ENCODE measurements at regions not wholly inside any gene's neighbourhood (a gene's known extent, or its start where the extent isn't known, plus 50 kb on each side); places are given as distances from the start of the nearest gene placed in this dataset.

GRCh38 chr12:58097741-58098140 lies 156.4 kb downstream of the ATP23 start:
- Histone ChIP-seq H3K4me3 (ENCODE audit: low read length) (no peak overlapping the region), H3K4me2 (ENCODE audit: low read length) (no peak overlapping the region), H3K36me3 (ENCODE audit: control insufficient read depth, low read length) (no peaks in the 10 kb centered on the region), H3K79me2 (ENCODE audit: control insufficient read depth, low read length) (no peaks in the 10 kb centered on the region), H4K20me1 (ENCODE audit: control insufficient read depth, insufficient read depth, low read depth, low read length) (no peaks in the 10 kb centered on the region), H3K9me3 (ENCODE audit: control insufficient read depth, insufficient read depth, low read length) (no peaks in the 10 kb centered on the region), H3K4me1 (ENCODE audit: control insufficient read depth, low read length) (no peaks in the 10 kb centered on the region; the same call in 1 of the 2 replicates), H3K27ac (ENCODE audit: low read depth, low read length) (no peak overlapping the region), H3K9me2 (replicated peaks; ENCODE audit: control insufficient read depth, low read length) (no peaks in the 10 kb centered on the region; the same call in 1 of the 2 replicates), H3F3A (ENCODE audit: control insufficient read depth, insufficient read depth) (no peaks in the 10 kb centered on the region), H3K27me3 (ENCODE audit: control insufficient read depth, low read length) (no peaks in the 10 kb centered on the region)
- TF ChIP-seq, protein P1, sequence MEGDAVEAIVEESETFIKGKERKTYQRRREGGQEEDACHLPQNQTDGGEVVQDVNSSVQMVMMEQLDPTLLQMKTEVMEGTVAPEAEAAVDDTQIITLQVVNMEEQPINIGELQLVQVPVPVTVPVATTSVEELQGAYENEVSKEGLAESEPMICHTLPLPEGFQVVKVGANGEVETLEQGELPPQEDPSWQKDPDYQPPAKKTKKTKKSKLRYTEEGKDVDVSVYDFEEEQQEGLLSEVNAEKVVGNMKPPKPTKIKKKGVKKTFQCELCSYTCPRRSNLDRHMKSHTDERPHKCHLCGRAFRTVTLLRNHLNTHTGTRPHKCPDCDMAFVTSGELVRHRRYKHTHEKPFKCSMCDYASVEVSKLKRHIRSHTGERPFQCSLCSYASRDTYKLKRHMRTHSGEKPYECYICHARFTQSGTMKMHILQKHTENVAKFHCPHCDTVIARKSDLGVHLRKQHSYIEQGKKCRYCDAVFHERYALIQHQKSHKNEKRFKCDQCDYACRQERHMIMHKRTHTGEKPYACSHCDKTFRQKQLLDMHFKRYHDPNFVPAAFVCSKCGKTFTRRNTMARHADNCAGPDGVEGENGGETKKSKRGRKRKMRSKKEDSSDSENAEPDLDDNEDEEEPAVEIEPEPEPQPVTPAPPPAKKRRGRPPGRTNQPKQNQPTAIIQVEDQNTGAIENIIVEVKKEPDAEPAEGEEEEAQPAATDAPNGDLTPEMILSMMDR (IDR thresholded peaks at IDR 0.05; ENCODE audit: low read depth, low read length, poor library complexity, severe bottlenecking) = no peak
- no peak for TF ChIP-seq EZH2phosphoT487 (IDR thresholded peaks at IDR 0.05; ENCODE audit: borderline replicate concordance, low read length)

DNA sequence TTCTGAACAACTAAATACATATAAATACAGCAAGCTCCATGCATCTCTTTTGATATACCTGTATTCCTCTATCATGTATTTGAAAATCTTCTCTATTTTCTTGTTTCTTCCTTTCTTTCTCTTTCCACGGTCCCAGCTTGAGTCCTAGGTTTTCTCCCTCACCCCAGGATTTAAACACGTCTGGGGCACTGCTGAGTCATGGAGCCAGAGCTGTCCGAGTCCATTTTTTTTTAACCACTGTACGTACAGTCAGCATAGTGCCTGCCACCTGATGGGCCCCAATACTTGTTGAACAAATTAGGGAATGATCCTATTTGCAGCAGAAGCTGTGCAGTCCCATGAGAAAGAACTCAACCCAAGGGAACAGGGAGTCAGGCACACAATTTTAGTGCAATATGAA lies 158.1 kb downstream of the ATP23 start:
- Histone ChIP-seq H3K9me2 (replicated peaks; ENCODE audit: control insufficient read depth, low read length) (no peaks in the 10 kb centered on the region), H3F3A (ENCODE audit: control insufficient read depth, insufficient read depth) (no peaks in the 10 kb centered on the region), H3K4me1 (ENCODE audit: control insufficient read depth, low read length) (no peaks in the 10 kb centered on the region), H3K79me2 (ENCODE audit: control insufficient read depth, low read length) (no peaks in the 10 kb centered on the region), H3K4me2 (ENCODE audit: low read length) (no peak overlapping the region), H3K9me3 (ENCODE audit: control insufficient read depth, insufficient read depth, low read length) (no peaks in the 10 kb centered on the region), H3K27me3 (ENCODE audit: control insufficient read depth, low read length) (no peaks in the 10 kb centered on the region), H3K4me3 (ENCODE audit: low read length) (no peak overlapping the region), H4K20me1 (ENCODE audit: control insufficient read depth, insufficient read depth, low read depth, low read length) (no peaks in the 10 kb centered on the region), H3K36me3 (ENCODE audit: control insufficient read depth, low read length) (no peaks in the 10 kb centered on the region), H3K27ac (ENCODE audit: low read depth, low read length) (no peak overlapping the region)
- TF ChIP-seq, protein P1 (IDR thresholded peaks at IDR 0.05; ENCODE audit: low read depth, low read length, poor library complexity, severe bottlenecking) = no peak
- TF ChIP-seq EZH2phosphoT487 (IDR thresholded peaks at IDR 0.05; ENCODE audit: borderline replicate concordance, low read length) = no peak

GRCh38 chr12:58104351-58104755 lies 163.0 kb downstream of the ATP23 start:
- Histone ChIP-seq H3K27ac (ENCODE audit: low read depth, low read length) (no peak overlapping the region), H3K4me1 (ENCODE audit: control insufficient read depth, low read length) (no peaks in the 10 kb centered on the region), H3K9me3 (ENCODE audit: control insufficient read depth, insufficient read depth, low read length) (no peaks in the 10 kb centered on the region), H3K4me2 (ENCODE audit: low read length) (no peak overlapping the region), H3K36me3 (ENCODE audit: control insufficient read depth, low read length) (no peaks in the 10 kb centered on the region), H3K27me3 (ENCODE audit: control insufficient read depth, low read length) (no peaks in the 10 kb centered on the region), H3F3A (ENCODE audit: control insufficient read depth, insufficient read depth) (no peaks in the 10 kb centered on the region), H3K9me2 (replicated peaks; ENCODE audit: control insufficient read depth, low read length) (no peaks in the 10 kb centered on the region), H3K79me2 (ENCODE audit: control insufficient read depth, low read length) (no peaks in the 10 kb centered on the region), H3K4me3 (ENCODE audit: low read length) (no peak overlapping the region), H4K20me1 (ENCODE audit: control insufficient read depth, insufficient read depth, low read depth, low read length) (no peaks in the 10 kb centered on the region)
- TF ChIP-seq, protein P1 (IDR thresholded peaks at IDR 0.05; ENCODE audit: low read depth, low read length, poor library complexity, severe bottlenecking) = no peak
- TF ChIP-seq EZH2phosphoT487 (IDR thresholded peaks at IDR 0.05; ENCODE audit: borderline replicate concordance, low read length) = no peak

All from DOHH2 (cell line).